ENCODE measurements at regions not wholly inside any gene's neighbourhood (a gene's known extent, or its start where the extent isn't known, plus 50 kb on each side); places are given as distances from the start of the nearest gene placed in this dataset.

- Mint-ChIP-seq H3K36me3 (ENCODE audit: low read depth) (no peaks in the 10 kb centered on the region), H3K9me3 (no peaks in the 10 kb centered on the region), H3K27ac (no peak overlapping the region), H3K27me3 (no peaks in the 10 kb centered on the region), H3K4me3 (no peak overlapping the region), H3K4me1 (ENCODE audit: low read depth) (no peaks in the 10 kb centered on the region)
Measured at GRCh38 chr17:77299256-77300015, 158.7 kb downstream of the SEC14L1 start.

DNA sequence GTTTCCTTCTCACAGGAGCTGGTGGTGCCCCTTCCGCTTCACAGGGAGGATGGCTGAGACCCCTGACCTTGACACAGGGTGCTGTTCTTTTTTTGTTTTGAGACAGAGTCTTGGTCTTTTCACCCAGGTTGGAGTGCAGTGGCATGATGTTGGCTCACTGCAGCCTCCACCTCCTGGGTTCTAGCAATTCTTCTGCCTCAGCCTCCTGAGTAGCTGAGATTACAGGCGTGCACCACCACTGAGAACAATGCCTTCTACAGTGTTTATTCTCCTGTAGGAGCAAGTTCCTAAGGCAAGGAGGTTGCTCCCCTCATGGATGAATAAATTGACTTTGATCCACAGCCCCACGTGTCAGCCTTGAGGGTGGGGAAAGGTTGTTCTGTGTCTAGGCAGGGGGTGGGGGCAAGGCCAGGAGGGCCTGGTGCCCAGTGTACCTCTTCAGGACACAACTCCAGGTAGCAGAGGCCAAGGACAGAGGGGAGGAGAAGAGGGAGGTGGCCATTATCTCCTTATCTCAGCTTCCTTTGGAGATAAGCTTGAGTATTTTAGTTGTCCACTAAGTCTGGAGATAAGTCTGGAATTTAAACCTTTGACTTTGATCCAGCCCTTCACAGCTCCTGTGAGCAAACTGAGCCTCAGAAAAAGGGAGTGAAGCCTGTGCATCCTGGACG lies 159.4 kb downstream of the SEC14L1 start:
- no peak overlapping the region for H3K4me3 Mint-ChIP-seq
- H3K36me3 Mint-ChIP-seq (ENCODE audit: low read depth): no peaks in the 10 kb centered on the region
- H3K27ac Mint-ChIP-seq: no peak overlapping the region
- H3K9me3 Mint-ChIP-seq: no peaks in the 10 kb centered on the region
- no peaks in the 10 kb centered on the region for H3K27me3 Mint-ChIP-seq
- H3K4me1 Mint-ChIP-seq (ENCODE audit: low read depth): no peaks in the 10 kb centered on the region

GRCh38 chr17:77301694-77302266 lies 161.0 kb downstream of the SEC14L1 start:
- Mint-ChIP-seq H3K9me3 (no peaks in the 10 kb centered on the region), H3K4me1 (ENCODE audit: low read depth) (no peaks in the 10 kb centered on the region), H3K27me3 (no peaks in the 10 kb centered on the region), H3K4me3 (no peak overlapping the region), H3K27ac (peak overlapping the region; percentile 3), H3K36me3 (ENCODE audit: low read depth) (no peaks in the 10 kb centered on the region)

- Mint-ChIP-seq H3K36me3 (ENCODE audit: low read depth) (no peaks in the 10 kb centered on the region), H3K27me3 (no peaks in the 10 kb centered on the region), H3K27ac (no peak overlapping the region), H3K9me3 (no peaks in the 10 kb centered on the region), H3K4me1 (ENCODE audit: low read depth) (no peaks in the 10 kb centered on the region), H3K4me3 (no peak overlapping the region)
Measured at GRCh38 chr17:77302682-77303081, 161.9 kb downstream of the SEC14L1 start.

DNA sequence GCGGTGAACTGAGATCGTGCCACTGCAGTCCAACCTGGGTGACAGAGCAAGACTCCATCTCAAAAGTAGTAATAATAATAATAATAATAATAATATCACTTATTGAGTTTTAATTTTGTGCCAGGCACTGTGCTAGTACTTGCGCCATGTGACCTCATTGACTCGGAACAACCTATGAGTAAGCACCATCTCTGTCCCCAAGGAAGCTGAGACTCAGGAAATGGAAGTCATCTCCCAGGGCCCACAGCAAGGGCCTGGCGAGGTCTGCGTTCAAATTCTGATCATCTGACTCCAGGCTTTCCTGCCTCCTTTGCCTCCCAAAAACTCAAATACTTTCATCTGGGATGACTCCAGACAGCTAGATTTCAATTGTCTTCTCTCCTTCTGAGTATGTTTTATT lies 162.9 kb downstream of the SEC14L1 start:
- H3K27me3 Mint-ChIP-seq: no peaks in the 10 kb centered on the region
- H3K9me3 Mint-ChIP-seq: no peaks in the 10 kb centered on the region
- H3K4me1 Mint-ChIP-seq (ENCODE audit: low read depth): no peaks in the 10 kb centered on the region
- H3K27ac Mint-ChIP-seq: no peak overlapping the region
- no peak overlapping the region for H3K4me3 Mint-ChIP-seq
- H3K36me3 Mint-ChIP-seq (ENCODE audit: low read depth): no peaks in the 10 kb centered on the region

DNA sequence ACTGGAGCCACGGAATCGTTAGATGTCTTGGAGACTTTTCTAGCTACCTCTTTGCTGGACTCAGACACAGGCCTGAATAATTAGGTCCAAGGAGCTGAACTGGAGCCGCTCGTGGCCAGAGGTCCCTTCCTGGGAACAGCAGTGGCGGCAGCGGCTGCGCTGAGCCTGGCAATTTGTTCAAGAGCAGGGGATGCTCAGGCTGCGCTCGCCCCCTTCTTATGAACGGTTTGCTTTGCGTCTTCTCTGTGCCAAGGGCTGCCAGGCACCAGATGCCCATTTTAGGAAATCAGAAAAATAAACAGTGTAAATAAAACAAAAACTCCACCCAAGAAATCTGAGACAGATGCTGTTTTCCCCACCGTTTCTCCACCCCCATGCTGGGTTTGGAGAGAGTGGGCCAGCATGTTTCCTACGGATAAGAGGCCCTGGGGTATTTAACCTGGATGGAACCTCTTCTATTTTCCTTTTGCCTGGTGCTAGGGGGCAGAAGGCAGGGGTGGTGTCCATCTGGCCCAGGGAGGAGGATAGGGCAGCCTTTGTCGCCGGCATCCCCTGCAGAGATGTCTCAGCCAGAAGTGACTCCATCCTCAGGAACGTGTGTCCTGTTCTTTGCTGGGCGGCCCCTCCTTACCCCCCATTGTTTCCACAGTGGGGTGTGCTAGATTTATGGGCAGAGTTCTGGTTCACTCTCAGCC lies 163.4 kb downstream of the SEC14L1 start:
- Mint-ChIP-seq H3K27ac (no peak overlapping the region), H3K4me1 (ENCODE audit: low read depth) (no peaks in the 10 kb centered on the region), H3K36me3 (ENCODE audit: low read depth) (no peaks in the 10 kb centered on the region), H3K4me3 (no peak overlapping the region), H3K9me3 (no peaks in the 10 kb centered on the region), H3K27me3 (no peaks in the 10 kb centered on the region)

DNA sequence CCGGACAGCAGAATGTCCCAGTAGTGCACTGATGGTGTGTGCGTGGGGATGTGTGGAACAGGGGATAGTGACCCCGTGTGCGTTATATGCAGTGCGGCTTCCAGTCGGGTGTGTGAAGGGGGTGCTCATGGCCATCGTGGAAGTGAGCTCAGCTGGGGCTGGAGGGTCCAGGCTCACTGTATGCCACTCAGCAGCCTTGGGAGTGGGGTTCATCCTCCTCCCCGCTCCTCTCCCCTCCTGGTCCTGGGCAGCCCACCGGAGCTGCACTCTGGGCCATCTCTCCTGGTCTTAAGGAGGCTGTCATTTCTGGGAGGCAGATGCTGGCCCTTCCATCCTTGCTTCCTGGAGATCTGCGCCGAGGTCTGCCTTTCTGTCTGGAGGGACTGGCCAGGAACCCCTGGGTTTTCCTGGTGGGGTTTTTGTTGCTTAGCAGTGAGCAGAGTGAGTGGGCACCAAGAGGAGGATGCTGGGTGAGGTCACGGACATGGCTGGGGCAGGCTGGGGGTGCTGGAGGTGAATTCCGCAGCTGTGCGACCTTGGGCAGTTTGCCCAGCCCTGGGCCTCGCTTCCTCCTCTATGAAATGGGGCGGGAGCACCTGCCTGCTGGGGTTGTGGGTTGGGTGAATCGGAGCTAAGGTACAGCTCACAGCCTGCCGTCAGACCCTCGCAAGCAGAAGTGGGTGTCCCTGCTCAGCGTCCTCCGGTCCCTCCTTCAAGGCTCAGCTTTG lies 164.1 kb downstream of the SEC14L1 start:
- Mint-ChIP-seq H3K27ac (no peak overlapping the region), H3K4me3 (no peak overlapping the region), H3K36me3 (ENCODE audit: low read depth) (no peaks in the 10 kb centered on the region)

GRCh38 chr17:77306048-77306789 lies 165.4 kb downstream of the SEC14L1 start:
- Mint-ChIP-seq H3K4me1 (ENCODE audit: low read depth) (no peaks in the 10 kb centered on the region), H3K27me3 (no peaks in the 10 kb centered on the region), H3K9me3 (no peaks in the 10 kb centered on the region), H3K4me3 (no peak overlapping the region), H3K27ac (no peak overlapping the region), H3K36me3 (ENCODE audit: low read depth) (no peaks in the 10 kb centered on the region)

More for the DNA sequence above, 164.1 kb downstream of the SEC14L1 start:
- Mint-ChIP-seq H3K4me1 (ENCODE audit: low read depth) (no peaks in the 10 kb centered on the region), H3K9me3 (no peaks in the 10 kb centered on the region), H3K27me3 (no peaks in the 10 kb centered on the region)

DNA sequence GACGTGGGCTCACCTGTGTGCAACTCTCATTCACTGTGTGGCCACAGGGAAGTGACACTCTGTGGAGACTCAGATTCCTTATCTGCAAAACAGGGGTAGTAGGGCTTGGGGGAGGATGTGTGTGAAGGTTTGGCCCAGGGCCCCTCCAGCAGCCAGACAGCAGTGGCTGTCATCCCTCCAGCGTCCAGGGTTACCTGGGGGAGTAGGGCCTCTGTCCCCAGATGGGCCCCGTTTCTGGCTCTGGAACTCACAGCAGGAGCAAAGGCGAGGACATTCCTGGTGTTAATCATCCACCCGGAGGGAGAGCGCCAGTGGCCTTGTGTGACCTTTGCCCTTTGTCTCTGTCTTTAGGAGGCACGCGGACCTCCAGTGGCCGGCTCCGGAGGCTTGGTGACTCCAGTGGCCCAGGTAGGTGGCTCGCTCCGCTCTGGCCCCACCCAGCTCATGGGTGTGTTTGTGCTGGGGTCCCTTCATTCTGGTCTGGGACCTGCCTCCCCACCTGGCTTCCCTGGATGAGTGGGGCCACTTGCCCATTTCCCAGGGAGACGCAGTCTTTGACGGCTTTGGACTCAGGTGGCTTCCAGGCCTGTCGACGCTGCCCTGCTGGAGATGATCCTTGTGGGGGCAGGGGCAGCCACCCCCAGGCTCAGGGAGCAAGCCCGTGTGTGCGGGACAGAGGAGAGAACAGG lies 166.2 kb downstream of the SEC14L1 start:
- Mint-ChIP-seq H3K4me3 (no peak overlapping the region), H3K27ac (no peak overlapping the region), H3K4me1 (ENCODE audit: low read depth) (peaks cover 7% of the 10 kb centered on the region), H3K27me3 (no peaks in the 10 kb centered on the region), H3K9me3 (no peaks in the 10 kb centered on the region), H3K36me3 (ENCODE audit: low read depth) (no peaks in the 10 kb centered on the region)

- Mint-ChIP-seq H3K27ac (no peak overlapping the region), H3K27me3 (no peaks in the 10 kb centered on the region), H3K36me3 (ENCODE audit: low read depth) (no peaks in the 10 kb centered on the region), H3K4me3 (no peak overlapping the region), H3K9me3 (no peaks in the 10 kb centered on the region), H3K4me1 (ENCODE audit: low read depth) (peaks cover 9% of the 10 kb centered on the region)
Measured at GRCh38 chr17:77307479-77308198, 166.9 kb downstream of the SEC14L1 start.

DNA sequence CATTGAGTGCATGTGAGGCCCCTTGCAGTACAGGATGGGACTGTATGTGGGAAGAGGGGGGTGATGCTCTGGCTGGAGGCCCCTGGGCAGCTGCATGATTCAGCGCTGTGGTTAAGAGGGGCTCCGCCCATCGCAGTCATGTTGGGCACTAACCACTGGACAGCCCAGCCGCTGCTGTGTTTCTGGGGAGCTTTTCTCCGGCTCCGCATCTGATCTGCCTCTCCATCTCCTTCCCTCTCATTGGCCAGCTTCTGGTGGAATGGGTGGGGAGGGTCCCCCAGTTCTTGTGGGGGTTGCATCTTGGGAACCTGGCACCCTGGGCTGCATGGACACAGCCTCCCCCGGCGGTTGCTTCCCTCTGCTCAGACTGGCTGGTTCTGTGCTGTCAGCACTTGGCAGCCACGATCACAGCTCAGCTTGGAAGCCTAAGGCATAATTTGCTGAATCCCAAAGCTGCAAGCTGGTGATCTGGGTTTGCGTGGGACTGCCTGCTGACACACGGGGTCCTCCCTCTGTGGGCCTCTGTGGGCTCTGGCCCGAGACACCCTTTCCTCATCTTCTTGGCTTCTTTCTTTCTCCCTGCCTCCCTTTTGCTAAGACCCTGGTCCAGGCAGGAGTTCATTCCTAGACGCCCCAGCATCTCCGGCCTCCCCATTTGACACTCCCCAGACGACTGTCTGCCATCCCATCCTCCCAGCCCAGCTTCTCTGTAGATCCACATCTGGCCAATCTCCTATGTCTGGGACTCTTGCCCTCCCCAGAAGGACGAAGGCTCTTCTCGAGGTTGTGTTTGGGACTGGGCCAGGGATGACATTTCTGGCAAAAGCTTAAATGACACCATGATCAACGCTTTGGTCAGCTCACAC lies 168.3 kb downstream of the SEC14L1 start:
- Mint-ChIP-seq H3K36me3 (ENCODE audit: low read depth) (no peaks in the 10 kb centered on the region), H3K9me3 (no peaks in the 10 kb centered on the region), H3K27me3 (no peaks in the 10 kb centered on the region), H3K4me3 (no peak overlapping the region), H3K4me1 (ENCODE audit: low read depth) (peaks cover 9% of the 10 kb centered on the region), H3K27ac (no peak overlapping the region)

DNA sequence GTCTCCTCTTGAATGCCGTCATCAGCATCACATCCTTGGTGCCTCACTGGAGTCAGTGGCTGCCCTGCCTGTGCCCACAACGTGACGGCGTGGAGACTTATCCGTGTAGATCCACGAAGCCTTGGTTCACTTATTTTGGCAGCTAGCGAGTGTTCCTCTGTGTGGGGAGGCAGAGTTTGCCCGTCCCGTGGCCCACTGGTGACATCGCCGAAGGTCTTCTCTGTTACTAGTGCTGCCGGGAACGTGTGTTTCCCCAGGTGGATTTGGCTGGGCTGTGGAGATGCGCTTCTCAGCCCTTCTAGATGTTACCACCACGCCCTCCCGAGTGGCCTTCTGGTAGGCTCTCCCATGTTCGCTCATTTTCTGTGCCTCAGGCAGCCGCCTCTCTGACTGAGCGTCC lies 169.6 kb downstream of the SEC14L1 start:
- H3K4me3 Mint-ChIP-seq: no peak overlapping the region
- peaks cover 9% of the 10 kb centered on the region for H3K4me1 Mint-ChIP-seq (ENCODE audit: low read depth)
- no peaks in the 10 kb centered on the region for H3K9me3 Mint-ChIP-seq
- no peaks in the 10 kb centered on the region for H3K27me3 Mint-ChIP-seq
- H3K27ac Mint-ChIP-seq: no peak overlapping the region
- no peaks in the 10 kb centered on the region for H3K36me3 Mint-ChIP-seq (ENCODE audit: low read depth)

Measured in stimulated activated naive CD8-positive, alpha-beta T cell treated with anti-CD3 and anti-CD28 coated beads, Interleukin-15, Interleukin-2, amounts not matched to agents 100 ng/mL and 50 ng/mL, for 24 hours (primary cell).